HG02938 (cell line): ENCODE measurements at regions not wholly inside any gene's neighbourhood (a gene's known extent, or its start where the extent isn't known, plus 50 kb on each side); places are given as distances from the start of the nearest gene placed in this dataset.
A peak's percentile ranks its signal among the peaks of the same experiment; 100 is the strongest.

Experiments used
- ATAC-seq: cut with Tn5 transposase; IDR thresholded peaks from one replicate; pipeline ENCODE4 v1.9.1; 2021; ENCODE audit warnings: mild to moderate bottlenecking, moderate library complexity; ENCODE audit not compliant: unreplicated experiment

DNA sequence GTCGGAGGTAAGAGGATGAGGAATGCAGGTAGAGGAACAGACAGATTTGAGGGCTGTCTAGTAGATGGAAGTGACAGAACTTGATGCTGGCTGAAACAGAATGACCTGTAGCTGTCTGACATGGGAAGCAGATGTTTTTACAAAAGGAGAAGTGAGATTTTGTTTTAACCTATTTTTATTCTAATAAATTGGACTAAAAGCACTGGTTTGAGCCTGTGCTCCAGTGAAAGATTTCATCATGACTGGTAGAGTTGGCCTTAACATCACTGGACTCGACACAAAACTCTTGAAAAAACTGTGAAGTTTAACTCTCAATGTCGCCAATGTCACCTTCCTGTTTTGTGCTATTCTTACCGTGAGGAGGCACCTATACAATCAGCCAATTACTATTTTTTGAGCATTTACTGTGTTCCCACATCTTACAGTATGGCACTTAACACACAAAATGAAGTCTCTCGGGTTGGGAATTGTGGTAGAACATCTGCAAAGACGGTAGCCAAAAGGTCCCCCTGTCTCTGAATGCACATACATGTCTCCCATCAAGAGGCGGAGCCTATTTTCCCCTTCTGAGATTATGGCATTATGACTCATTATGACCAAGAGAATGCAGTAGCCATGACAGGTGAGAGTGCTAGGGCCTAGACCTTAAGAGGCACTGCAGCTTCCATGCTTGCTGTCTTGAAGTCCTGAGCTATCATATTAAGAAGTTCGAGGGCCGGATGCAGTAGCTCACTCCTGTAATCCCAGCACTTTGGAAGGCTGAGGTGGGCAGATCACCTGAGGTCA is 93.2 kb downstream of the FOXF2 start:
- ATAC-seq, result peak; percentile 65

DNA sequence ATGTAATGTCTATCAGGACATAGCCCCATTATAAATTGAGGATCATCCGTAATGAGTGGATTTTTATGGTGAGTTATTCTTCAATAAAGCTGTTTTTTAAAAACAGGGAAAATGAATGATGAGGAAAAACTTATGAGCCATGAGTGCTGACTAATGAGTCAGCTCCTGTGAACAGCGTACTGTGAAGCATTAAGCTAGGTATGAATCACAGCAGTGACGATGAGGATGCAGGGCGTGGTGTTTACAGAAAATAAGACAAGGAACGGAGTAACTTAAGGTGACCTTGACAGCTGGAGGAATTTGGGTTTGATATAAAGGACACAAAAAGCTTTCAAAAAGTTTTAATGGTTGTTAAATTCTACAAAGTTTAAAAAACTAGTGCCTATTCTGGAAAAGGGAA is 96.3 kb downstream of the FOXF2 start:
- ATAC-seq, result no peak

DNA sequence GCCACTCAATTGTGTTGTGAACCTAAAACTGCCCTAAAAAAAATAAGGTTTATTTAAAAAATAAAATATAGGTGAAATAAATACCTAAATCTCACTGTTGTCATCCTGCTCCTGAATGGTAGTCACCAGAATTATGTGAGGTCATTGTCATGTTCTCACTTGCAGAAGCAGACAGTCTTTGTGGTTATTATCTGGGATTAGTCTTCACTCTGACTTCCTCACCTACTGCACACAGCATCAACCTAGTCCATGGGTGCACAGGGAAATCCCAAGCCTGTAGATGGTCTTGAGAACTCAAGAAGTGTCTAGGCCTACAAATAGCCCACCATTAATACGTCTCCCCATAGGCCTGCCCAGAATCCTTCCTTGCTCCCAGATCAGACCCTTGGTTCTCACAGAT is 97.0 kb downstream of the FOXF2 start:
- ATAC-seq, result no peak

DNA sequence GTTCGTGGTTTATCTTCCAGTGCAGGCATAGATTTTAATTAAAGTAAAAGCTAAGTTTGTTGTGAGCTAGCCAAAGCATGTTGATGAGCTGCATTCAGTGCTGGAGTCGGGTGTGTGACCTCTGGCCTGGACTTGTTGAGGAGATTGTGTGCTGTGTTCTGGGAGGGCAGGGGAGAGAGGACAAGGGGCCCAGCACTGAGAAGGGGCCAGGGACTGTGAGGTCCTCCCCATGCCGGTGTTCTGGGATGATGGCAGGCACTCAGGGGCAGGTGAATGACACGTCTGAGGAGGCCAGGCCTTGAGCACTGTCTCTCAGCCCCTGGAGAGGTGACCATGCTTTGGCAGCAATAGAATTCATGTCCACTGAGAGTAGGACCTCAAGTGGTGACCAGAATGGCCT is 97.9 kb downstream of the FOXF2 start:
- no peak for ATAC-seq

DNA sequence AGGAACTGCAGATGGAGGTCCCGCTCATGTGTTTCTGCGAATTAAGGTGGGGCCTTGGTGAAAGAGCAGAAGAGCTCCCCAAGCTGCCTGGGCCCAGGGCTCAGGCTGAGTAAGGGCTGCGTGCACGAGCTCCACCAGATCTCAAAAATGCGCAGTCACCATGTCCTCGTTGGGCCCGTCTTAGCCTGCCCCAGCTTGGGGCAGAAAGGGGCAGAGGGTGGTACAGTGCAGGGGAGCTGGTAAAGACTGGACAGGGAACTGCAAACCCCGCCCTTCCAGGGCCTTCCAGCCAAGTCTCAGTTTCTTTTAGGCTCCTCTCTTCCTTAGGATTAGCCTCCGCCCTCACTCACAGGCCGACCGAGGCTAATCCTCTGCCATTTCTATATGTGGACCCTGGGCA is 101.6 kb downstream of the FOXF2 start:
- ATAC-seq, result no peak

DNA sequence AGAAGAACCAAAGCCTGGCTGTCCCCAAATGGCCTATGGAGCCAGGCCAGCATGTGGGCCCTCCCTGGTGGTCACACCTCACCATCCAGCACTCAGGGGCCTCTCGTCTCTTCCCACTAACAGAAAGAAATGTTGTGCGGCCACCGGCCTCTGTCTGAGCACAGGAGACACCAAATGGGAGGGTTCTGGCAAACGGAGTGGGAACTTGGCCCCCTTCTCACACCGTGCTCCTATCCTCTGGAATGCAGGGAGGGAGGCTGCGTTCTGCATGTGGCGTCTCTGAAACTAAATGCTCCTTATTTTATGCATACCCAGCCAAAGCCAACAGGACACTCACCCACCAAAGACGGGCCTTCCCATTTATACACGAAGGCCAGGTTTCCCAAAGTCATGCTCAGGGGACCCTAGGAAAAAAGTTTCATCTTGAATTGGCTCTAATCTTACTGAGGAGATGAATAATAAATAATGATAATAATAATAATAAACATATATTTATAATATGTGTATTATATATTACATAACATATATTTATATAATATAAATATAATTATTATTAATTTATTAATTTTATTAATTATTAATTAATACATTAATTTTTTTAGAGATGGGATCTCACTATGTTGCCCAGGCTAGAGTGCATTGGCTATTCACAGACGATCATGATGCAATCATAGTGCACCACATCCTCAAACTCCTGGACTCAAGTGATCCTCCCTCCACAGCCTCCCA is 102.4 kb downstream of the FOXF2 start:
- ATAC-seq, result no peak

DNA sequence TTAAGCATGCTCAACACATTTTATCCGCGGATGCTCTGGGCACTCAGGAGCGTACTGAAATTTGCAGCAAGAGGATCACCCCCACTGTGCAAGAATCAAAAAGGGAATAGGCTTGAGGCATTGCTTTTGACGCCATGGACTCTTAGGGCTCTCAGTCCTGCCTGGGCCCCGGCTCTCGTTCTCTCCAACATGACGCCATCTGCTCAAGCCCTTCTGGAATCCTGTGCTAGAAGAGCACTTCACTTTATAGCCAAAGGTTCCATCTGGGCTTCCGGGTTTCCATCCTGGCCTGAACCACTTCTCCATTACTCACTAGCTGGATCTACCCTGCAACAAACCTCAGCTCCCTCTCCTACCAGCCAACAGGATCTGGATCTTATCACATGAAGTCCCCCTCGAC is 105.3 kb downstream of the FOXF2 start:
- no peak for ATAC-seq

DNA sequence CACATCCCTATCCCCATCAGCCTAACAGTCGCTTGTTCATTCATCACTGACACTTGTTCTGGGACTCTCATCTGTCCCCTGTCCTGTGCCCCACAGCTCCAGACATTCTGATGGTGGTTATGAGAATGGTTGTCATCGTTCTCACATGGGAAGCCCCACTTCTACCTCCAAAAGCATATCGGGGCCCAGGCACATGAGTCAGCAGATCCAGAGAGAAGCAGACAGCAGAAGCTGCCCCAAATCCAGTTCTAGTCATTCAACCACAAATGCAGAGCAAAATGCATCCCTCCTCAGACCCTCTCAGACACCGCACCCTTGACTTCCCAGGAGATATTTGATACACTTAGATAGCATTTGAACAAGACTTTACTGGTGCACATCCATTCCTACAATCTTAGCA is 106.0 kb downstream of the FOXF2 start:
- ATAC-seq, result no peak

DNA sequence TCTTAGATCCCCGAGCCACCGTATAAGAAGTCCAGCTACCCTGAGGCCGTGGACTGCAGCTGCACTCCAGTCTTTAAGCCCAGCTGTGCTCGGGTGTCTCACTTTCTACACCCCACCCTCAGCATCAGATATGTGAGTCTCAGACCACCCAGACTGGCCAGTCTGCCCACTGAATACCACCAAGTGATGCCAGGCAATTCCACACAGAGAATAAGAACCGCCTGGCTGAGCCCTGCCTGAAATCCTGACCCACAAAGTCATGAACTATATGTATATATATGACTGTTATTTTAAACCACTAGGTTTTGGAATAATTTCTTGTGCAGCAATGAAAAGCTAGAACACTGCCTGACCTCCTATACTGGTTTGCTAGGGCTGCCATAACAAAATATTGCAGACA is 106.7 kb downstream of the FOXF2 start:
- ATAC-seq, result no peak

DNA sequence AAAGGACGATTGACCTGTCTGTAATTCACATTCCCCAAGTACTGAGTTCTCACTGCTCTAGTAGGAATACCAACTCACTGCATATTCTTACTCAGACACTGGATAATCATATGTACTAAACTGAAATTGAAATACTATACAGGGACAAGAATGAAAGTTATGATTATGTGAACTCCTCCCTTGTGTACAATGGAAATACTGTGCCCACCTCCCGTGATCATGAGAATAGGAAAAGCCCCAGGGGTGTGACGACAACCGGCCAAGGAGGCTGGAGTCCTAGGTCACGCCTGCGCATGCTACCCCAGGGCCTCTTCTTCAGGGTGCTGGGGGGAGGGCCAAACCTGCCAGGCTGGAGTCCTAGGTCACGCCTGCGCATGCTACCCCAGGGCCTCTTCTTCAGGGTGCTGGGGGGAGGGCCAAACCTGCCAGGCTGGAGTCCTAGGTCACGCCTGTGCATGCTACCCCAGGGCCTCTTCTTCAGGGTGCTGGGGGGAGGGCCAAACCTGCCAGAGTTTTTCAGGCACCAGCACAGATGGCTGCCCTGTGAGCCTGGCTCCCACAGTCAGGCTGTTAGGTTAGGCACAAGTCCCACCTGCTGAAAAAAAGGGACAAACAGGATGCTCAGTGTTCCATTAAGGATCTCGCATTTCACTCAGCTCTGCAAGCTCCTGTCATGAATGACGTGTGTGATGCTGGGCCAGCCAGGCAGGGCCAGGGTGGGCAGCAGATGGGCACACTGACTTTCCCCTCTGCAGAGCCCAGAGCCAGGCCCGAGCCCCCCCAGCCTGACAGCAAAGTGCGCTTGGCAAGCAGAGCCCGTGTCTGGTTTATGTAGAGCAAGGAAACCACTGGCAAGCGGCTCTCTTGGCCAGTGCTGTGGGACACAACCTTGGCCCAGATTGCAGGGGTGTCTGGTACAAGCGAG is 107.7 kb downstream of the FOXF2 start:
- ATAC-seq, result no peak

DNA sequence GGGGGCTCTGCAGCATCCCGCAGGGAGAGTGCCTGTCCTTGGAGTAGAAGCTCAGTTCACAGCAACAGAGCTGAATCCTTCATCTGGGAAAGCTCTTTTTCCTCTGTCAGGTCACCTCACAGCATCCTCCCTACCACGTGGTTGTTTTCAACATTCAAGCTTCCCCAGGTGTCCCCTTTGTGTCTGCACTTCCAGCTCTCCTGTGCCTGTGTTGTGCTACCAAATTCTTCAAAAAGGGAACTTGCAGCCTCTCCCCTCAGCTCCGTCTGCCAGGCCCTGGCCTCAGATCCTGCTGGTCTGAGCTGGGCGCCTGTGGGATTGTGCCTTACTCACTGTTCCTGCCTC is 108.4 kb downstream of the FOXF2 start:
- ATAC-seq, result no peak

DNA sequence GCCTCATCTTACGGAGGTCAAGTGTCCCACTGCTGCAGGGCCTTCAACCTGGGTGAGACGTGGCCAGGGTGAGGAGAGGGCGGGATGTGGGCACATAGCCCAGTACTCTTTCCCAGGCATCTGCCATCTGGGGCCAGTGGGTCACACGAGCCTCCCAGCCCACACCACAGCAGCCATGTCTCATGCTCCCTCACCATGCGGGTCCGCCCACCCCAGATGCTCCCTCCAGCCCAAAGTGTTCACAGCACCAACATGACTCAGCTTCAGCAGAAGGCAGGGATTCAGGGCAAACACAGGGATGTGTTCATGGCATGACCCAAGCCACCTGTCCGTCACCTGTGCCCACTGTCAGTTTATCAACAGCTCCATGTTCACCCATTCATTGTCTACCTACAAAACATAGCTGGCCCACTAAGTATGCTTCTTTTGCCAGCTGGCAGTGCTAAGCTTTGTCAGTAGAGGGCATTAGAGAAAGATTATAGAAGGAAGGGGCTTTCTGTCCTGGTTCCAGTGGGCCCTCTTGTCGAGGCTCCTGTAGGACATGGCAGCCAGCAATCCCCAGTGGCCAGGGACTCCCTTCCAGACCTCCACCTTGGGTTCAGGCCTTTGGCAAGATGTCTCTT is 109.2 kb downstream of the FOXF2 start:
- no peak for ATAC-seq

DNA sequence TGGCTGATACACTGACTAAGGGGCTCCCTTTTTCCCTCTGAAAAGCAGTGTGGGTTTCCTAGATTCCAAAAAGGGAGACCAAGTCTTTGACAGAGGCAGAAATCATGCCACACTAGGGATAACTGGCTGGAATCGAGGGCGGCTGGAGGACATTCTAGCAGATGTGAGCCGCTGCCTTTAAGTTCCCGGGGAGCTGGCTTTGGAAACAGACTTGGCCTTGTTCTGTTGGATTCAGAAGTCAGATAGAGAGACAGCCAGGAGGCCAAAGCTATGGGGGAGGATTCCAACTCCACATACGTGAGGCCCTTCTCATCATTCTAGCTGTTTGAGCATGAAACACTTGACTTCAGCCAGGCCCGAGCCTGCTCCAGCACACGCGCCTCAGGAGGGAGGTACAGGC is 109.9 kb upstream of the FOXC1 start:
- no peak for ATAC-seq

DNA sequence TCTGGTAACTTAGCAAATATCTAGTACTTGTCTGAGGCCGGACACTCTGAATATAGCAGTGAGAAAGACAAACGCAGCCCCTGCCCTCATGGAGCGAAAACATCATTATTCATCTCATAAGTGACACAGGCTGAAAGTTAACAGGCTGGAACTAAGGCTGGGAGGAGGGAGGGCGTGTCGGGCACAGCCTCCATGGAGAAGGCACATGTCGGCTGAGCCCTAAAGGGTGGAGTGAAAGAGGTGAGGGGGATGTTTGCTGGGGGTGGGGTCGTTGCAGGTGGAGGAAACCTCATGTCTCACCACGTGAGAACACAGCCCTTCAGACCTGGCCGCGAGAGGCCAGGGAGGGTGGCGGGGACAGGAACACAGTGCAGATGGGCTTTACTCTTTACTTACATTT is 108.8 kb upstream of the FOXC1 start:
- no peak for ATAC-seq

DNA sequence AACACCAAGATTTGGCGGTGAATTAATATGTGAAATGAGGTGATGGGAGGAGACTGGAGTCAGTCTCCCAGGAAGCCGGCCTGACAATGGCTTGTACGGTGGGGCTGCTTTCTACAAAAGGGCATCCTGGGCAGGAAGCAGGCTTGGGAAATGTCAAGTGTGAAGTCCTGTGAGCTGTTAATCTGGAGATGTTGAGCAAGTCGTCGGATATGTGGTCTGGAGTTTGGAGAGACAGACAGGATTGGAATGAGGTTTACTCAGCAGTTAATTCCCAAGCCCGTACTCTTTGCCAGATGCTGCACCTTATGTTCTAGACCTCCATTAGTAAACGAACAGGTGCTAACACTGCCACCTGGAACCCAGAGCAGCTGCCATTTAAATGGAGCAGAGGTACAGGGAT is 107.7 kb upstream of the FOXC1 start:
- no peak for ATAC-seq

DNA sequence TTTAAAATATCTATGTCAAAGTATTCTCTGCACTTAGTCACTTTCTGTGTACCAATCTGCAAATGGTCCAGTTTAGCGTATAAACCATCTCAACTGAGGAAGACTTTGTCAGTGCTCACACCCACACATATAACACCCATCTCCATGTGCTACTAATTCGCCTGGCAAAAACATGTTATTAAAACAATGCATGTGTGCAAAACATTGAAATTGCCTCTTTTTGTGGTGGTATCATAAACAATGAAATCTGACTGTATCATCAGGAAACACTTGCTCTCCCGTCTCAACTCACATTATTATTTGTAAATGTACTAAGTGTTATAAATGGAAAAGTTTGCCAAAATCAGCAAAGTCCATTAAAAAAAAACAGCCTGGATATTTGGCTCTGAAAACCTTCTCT is 105.9 kb upstream of the FOXC1 start:
- no peak for ATAC-seq

DNA sequence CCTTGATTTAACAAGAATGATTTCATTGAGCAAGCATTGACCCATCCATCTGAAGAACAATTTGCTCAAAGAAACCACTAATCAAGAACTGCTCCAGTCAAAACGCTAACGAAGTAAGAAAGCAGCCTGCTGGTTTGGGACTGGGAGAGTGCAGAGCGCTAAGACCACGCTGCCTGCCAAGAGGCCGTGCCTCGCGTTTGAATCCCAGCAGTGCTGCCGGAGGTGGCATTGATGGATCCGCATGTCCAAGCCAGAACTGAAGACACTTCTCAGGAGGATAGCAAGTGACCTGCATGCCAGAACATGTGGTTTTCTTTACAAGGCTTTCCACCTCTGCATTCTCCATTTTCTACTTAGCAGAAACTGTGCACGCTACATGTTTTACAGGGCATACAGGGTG is 105.2 kb upstream of the FOXC1 start:
- ATAC-seq, result no peak

DNA sequence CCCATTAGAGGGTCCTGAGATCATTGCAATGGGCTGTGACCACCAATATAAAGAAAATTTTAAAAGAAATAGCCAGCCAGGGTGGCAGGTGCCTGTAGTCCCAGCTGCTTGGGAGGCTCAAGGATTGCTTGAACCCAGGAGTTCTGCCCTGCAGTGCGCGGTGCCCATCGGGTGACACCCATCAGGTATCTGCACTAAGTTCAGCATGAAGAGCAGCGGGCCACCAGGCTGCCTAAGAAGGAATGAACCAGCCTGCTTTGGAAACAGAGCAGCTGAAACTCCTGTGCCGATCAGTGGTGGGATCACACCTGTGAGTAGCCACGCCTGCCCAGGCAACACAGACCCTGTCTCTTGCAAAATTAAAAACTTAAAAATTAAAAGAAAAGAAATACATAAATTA is 102.5 kb upstream of the FOXC1 start:
- no peak for ATAC-seq

DNA sequence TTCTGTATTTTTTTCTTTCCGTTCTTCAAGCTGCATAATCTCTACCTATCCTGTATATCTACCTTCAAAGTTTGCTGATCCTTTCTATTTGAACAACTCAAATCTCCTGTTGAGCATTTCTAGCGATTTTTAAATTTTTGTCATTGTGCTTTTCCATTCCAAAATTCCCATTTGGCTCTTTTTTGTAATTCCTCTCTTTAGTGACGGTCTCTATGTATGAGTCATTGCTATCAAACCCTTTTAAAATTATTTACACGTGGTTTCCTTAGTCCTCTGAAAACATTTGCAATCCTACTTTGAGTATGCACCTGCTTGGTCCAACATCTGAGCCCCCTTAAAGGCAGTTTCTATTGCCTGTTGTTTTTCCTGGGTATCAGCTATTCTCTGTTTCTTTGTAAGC is 100.5 kb upstream of the FOXC1 start:
- no peak for ATAC-seq

DNA sequence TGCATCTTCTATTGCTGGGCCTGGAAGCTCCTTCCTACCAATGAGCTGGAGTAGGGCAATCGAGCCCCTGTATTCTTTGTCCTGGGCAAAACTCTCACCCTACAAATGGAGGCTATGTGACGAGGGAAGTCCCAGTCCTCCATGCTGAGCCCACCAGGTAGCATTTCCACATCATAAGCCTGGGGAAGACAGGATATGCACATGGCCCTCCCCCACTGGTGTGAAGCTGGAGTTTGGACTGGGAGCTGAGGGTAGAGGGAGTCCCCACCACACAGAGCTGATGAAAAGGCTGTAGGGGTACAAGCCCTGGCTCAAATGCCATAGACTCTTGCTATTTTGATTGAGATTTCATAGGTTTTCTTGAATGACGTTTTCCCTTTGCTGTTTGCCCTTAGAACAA is 99.5 kb upstream of the FOXC1 start:
- ATAC-seq, result no peak

DNA sequence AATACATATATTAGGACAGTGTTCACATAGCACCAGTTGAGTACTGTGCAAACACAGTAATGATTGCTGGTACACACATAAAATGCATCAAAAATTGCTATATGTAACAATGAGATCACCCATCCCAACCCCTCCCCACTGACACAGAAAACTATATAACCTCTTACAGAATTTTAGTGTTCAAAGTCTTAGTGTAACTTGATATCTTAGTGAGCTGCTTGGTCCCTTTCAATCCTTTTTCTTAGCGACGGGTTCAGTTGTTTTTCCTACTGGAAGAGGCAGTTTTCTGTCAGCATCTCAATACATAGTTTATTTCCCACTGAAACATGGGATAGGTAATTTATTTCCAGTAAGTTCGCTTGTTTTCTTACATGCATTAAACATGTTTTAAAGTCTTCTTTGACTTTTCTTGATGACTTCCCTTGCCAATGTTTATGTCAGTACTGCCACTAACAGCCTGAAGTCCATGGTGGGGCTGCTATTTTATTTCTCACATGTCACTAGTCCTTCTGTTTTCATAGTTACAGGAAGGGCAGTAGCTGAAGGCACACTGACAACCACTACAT is 96.4 kb upstream of the FOXC1 start:
- no peak for ATAC-seq
